Endothelial cell of umbilical vein (primary cell): ENCODE measurements at regions not wholly inside any gene's neighbourhood (a gene's known extent, or its start where the extent isn't known, plus 50 kb on each side); places are given as distances from the start of the nearest gene placed in this dataset.

Experiments
- BruUV-seq: library from RNA; stranded (reverse); fragments of 400-500 nt; replicated peaks from 2 replicates; lab custom pipeline; 2021; lab: Mats Ljungman, UMichigan
- CTCF ChIA-PET: fragments of 300-600, 350-600 bp; sonication (Branson Sonifier 250); formaldehyde crosslinking; loops from one replicate; lab custom pipeline; 2021; ENCODE audit warnings: antibody characterized with exemption, inconsistent platforms; lab: Charles Lee
- POLR2A ChIA-PET: fragments of 300-600, 350-600 bp; sonication (Branson Sonifier 250); formaldehyde crosslinking; loops from one replicate; lab custom pipeline; 2021; ENCODE audit warnings: antibody characterized with exemption, inconsistent platforms; lab: Charles Lee
- DNase-seq: peaks from one replicate; pipeline ENCODE4 v3.0.0-alpha.2; 2011; ENCODE audit warnings: low read depth, low spot score
- FAIRE-seq: peaks from 2 replicates; lab custom pipeline; 2011; peaks lifted over from hg19 to GRCh38; lab: Jason Lieb, UNC
- H2AFZ ChIP-seq: 2 replicates; pipeline ENCODE4 v1.6.0; 2012; ENCODE audit warnings: low read depth, low read length, control low read depth, inconsistent platforms
- H3K27ac ChIP-seq: 2 replicates; pipeline ENCODE4 v1.5.1; 2011; ENCODE audit warnings: low read depth, mild to moderate bottlenecking, control low read depth, low read length, moderate library complexity; ENCODE audit not compliant: insufficient read depth
- H3K27me3 ChIP-seq, 2 experiments: 2 replicates each; pipeline versions ENCODE4 v1.6.0 to v1.6.1; 2011; ENCODE audit warnings: low read length in 2 of 2, mixed read lengths in 1 of 2; ENCODE audit not compliant: control insufficient read depth in 2 of 2, insufficient read depth in 2 of 2
- H3K36me3 ChIP-seq, 2 experiments: 2 replicates in 1 of 2; 3 replicates in 1 of 2; pipeline ENCODE4 v1.5.1; 2011; ENCODE audit warnings: low read length in 2 of 2, mild to moderate bottlenecking in 1 of 2, moderate library complexity in 1 of 2; ENCODE audit not compliant: control insufficient read depth in 2 of 2, insufficient read depth in 2 of 2; ENCODE audit errors: extremely low read depth in 1 of 2
- H3K4me1 ChIP-seq: 3 replicates; pipeline ENCODE4 v1.5.1; 2011; ENCODE audit warnings: mild to moderate bottlenecking, low read length; ENCODE audit not compliant: control insufficient read depth, insufficient read depth; ENCODE audit errors: extremely low read depth
- H3K4me2 ChIP-seq: 2 replicates; pipeline ENCODE4 v1.6.1; 2011; ENCODE audit warnings: low read length, control low read depth, mixed read lengths; ENCODE audit not compliant: insufficient read depth
- H3K4me3 ChIP-seq, 3 experiments: fragments of 200-600 bp in 1 of 3; sonication (generic), shearing (Covaris generic) in 1 of 3; replicated peaks in 1 of 3; 2 replicates each; pipeline ENCODE4 v1.5.1; 2011 to 2016; ENCODE audit warnings: control low read depth in 3 of 3, low read length in 3 of 3, mild to moderate bottlenecking in 2 of 3, inconsistent platforms in 1 of 3, low read depth in 1 of 3, moderate library complexity in 1 of 3; ENCODE audit not compliant: insufficient read depth in 1 of 3
- H3K79me2 ChIP-seq: 2 replicates; pipeline ENCODE4 v1.6.0; 2012; ENCODE audit warnings: low read length, inconsistent platforms; ENCODE audit not compliant: control insufficient read depth, insufficient read depth
- H3K9ac ChIP-seq: replicated peaks from 2 replicates; pipeline ENCODE3; 2011; ENCODE audit warnings: low read length, control low read depth; ENCODE audit not compliant: insufficient read depth; ENCODE audit errors: extremely low read depth
- H3K9me1 ChIP-seq: replicated peaks from 3 replicates; pipeline ENCODE4 v1.6.0; 2011; ENCODE audit warnings: mild to moderate bottlenecking, low read length; ENCODE audit not compliant: control insufficient read depth, insufficient read depth; ENCODE audit errors: extremely low read depth
- H3K9me3 ChIP-seq: replicated peaks from 2 replicates; pipeline ENCODE4 v1.5.1; 2012; ENCODE audit warnings: low read length, inconsistent platforms; ENCODE audit not compliant: control insufficient read depth, insufficient read depth
- H4K20me1 ChIP-seq: replicated peaks from 2 replicates; pipeline ENCODE3; 2011; ENCODE audit warnings: mild to moderate bottlenecking, low read length; ENCODE audit not compliant: control insufficient read depth, insufficient read depth; ENCODE audit errors: extremely low read depth
- CTCF ChIP-seq, 2 donors: IDR thresholded peaks; 1 replicate in 1 of 2; 2 replicates in 1 of 2; pipeline ENCODE4 v1.5.1; 2011; ENCODE audit warnings: low read length in 2 of 2, mild to moderate bottlenecking in 2 of 2, moderate library complexity in 2 of 2, control low read depth in 1 of 2, inconsistent platforms in 1 of 2, low read depth in 1 of 2; ENCODE audit not compliant: insufficient read depth in 1 of 2; ENCODE audit errors: extremely low read depth in 1 of 2
- EZH2 ChIP-seq: IDR thresholded peaks from 2 replicates; pipeline ENCODE4 v1.6.1; 2012; ENCODE audit warnings: borderline replicate concordance, low read depth, mild to moderate bottlenecking, moderate library complexity, low read length, inconsistent platforms; ENCODE audit not compliant: severe bottlenecking
- FOS ChIP-seq: IDR thresholded peaks from 2 replicates; pipeline ENCODE4 v1.6.1; 2011; ENCODE audit warnings: mild to moderate bottlenecking, low read length, moderate library complexity, borderline replicate concordance; ENCODE audit not compliant: insufficient read depth
- GATA2 ChIP-seq: IDR thresholded peaks from 2 replicates; pipeline ENCODE4 v1.7.0; 2011; ENCODE audit warnings: low read depth, mild to moderate bottlenecking, moderate library complexity, mixed read lengths, low read length; ENCODE audit not compliant: insufficient read length, insufficient read depth
- JUN ChIP-seq: IDR thresholded peaks from 2 replicates; pipeline ENCODE4 v1.6.1; 2011; ENCODE audit warnings: borderline replicate concordance, low read depth; ENCODE audit not compliant: insufficient read length, insufficient read depth
- MAX ChIP-seq: IDR thresholded peaks from 2 replicates; pipeline ENCODE4 v1.6.1; 2011; ENCODE audit not compliant: insufficient read depth, insufficient read length
- MYC ChIP-seq: IDR thresholded peaks from one replicate; pipeline ENCODE4 v1.6.1; 2011; ENCODE audit warnings: mild to moderate bottlenecking, low read depth, low read length
- POLR2A ChIP-seq: IDR thresholded peaks from 2 replicates; pipeline ENCODE4 v1.6.1; 2012; ENCODE audit warnings: low read depth, mild to moderate bottlenecking, control low read depth, low read length
- POLR2AphosphoS5 ChIP-seq: IDR thresholded peaks from 2 replicates; pipeline ENCODE4 v1.6.1; 2012; ENCODE audit warnings: low read depth, mild to moderate bottlenecking, control low read depth, low read length, moderate library complexity; ENCODE audit not compliant: insufficient read depth
- dilution Hi-C: fragments of 300-500 bp; cut with MboI; formaldehyde crosslinking; loops from one replicate; pipeline ENCODE4 v1.15.0; 2019; ENCODE audit warnings: low sequenced_read_pairs; ENCODE audit not compliant: extremely low pct_ligation_motif_present
- intact Hi-C: fragments of 100-400 bp; cut with micrococcal nuclease; formaldehyde crosslinking; loops from one replicate; pipeline ENCODE4 v1.10.0; 2022

- TF ChIP-seq POLR2A, result no peak
- TF ChIP-seq POLR2AphosphoS5, result no peak
- TF ChIP-seq FOS, result no peak
- no peak for TF ChIP-seq EZH2
- no peak for TF ChIP-seq GATA2
- no peak for TF ChIP-seq CTCF (IDR thresholded peaks at IDR 0.05; ENCODE audit: extremely low read depth in 1 of 2, insufficient read depth in 1 of 2, low read depth in 1 of 2, low read length in 2 of 2)
- TF ChIP-seq MYC, result no peak
- no peak for TF ChIP-seq JUN
- no peak for TF ChIP-seq MAX
- no peaks in the 10 kb centered on the region for H3K36me3 ChIP-seq
- H2AFZ ChIP-seq, result no peak overlapping the region
- no peaks in the 10 kb centered on the region for H3K9me1 ChIP-seq
- H3K4me1 ChIP-seq, result peaks cover 4% of the 10 kb centered on the region
- H3K9ac ChIP-seq, result no peak overlapping the region
- intact Hi-C loops (no loop called here), dilution Hi-C loops (no loop called here)
- H4K20me1 ChIP-seq, result no peaks in the 10 kb centered on the region
- H3K79me2 ChIP-seq, result no peaks in the 10 kb centered on the region
- ChIA-PET POLR2A (no interaction called here), CTCF (no interaction called here)
- no peak overlapping the region for H3K4me3 ChIP-seq
- H3K9me3 ChIP-seq, result no peaks in the 10 kb centered on the region
- no peaks in the 10 kb centered on the region for H3K27me3 ChIP-seq
- DNase-seq (no peak), FAIRE-seq (no peak)
- no peak overlapping the region for H3K27ac ChIP-seq
- H3K4me2 ChIP-seq, result no peak overlapping the region
- no TSS peak for BruUV-seq
Observed at GRCh38 chr3:30439451-30440053, 166.8 kb upstream of the TGFBR2 start.
